C4-2B (cell line): ENCODE measurements at regions not wholly inside any gene's neighbourhood (a gene's known extent, or its start where the extent isn't known, plus 50 kb on each side); places are given as distances from the start of the nearest gene placed in this dataset.

Source experiments
- CTCF ChIP-seq: fragments of 450-650 bp; conservative IDR thresholded peaks from 2 replicates; pipeline ENCODE4 v1.5.1; 2017; ENCODE audit warnings: mild to moderate bottlenecking
- ZFX ChIP-seq: fragments of 450-650 bp; IDR thresholded peaks from 2 replicates; pipeline ENCODE4 v1.6.1; 2017

GRCh38 chr17:5769593-5770354, 185.5 kb upstream of the NLRP1 start:
- TF ChIP-seq CTCF (no peak), ZFX (no peak)
